Testis (tissue), 2 donors: ENCODE measurements at regions not wholly inside any gene's neighbourhood (a gene's known extent, or its start where the extent isn't known, plus 50 kb on each side); places are given as distances from the start of the nearest gene placed in this dataset.

Experiments used
- DNase-seq: peaks from one replicate; pipeline ENCODE4 v3.0.0-alpha.2; 2019
- H3K27ac ChIP-seq, 2 donors: fragments of 200-600 bp; sonication (generic); one replicate each; pipeline ENCODE4 v1.5.1; 2019
- H3K27me3 ChIP-seq: fragments of 200-600 bp; sonication (generic); one replicate; pipeline ENCODE4 v1.5.1; 2019
- H3K36me3 ChIP-seq: fragments of 200-600 bp; sonication (generic); one replicate; pipeline ENCODE4 v1.5.1; 2017; ENCODE audit warnings: low read depth; ENCODE audit errors: missing control alignments
- H3K4me1 ChIP-seq: fragments of 200-600 bp; sonication (generic); one replicate; pipeline ENCODE4 v1.5.1; 2019
- H3K4me3 ChIP-seq, 2 donors: fragments of 200-600 bp; sonication (generic); one replicate each; pipeline ENCODE4 v1.5.1; 2017 to 2019
- H3K9me3 ChIP-seq: fragments of 200-600 bp; sonication (generic); one replicate; pipeline ENCODE4 v1.5.1; 2017
- CTCF ChIP-seq, 3 experiments: fragments of 450-650 bp in 2 of 3; fragments of 200-600 bp in 1 of 3; sonication (generic) in 1 of 3; IDR thresholded peaks; one replicate each; pipeline ENCODE4 v1.5.1; 2016 to 2019; ENCODE audit warnings: antibody characterized with exemption in 3 of 3, mild to moderate bottlenecking in 2 of 3, moderate library complexity in 1 of 3
- POLR2A ChIP-seq: fragments of 450-650 bp; IDR thresholded peaks from one replicate; pipeline ENCODE4 v1.6.1; 2017; ENCODE audit warnings: antibody characterized with exemption, mild to moderate bottlenecking, moderate library complexity
- WGBS, 2 donors: methylation state at CpG; one replicate each; pipeline ENCODE4 v1.1.5; 2018; 5-methylcytosine and 5-hydroxymethylcytosine counted together
- intact Hi-C: fragments of 100-400 bp; cut with DNase I; formaldehyde crosslinking; loops from one replicate; pipeline ENCODE4 v1.15.1; 2023; ENCODE audit warnings: low total_unique reads

GRCh38 chr14:87391066-87391465, 601.9 kb downstream of the GALC start:
- 85 to 93% methylated on average over 5 of the region's 5 CpGs for WGBS, 2 donors

GRCh38 chr14:87388946-87389345, 604.0 kb downstream of the GALC start:
- no peak for DNase-seq
- no peak overlapping the region for H3K27ac ChIP-seq
- H3K27me3 ChIP-seq: no peaks in the 10 kb centered on the region
- intact Hi-C loops: no loop called here
- no peak overlapping the region for H3K4me3 ChIP-seq
- no peak for TF ChIP-seq POLR2A
- no peak for TF ChIP-seq CTCF (IDR thresholded peaks at IDR 0.05)
- no peaks in the 10 kb centered on the region for H3K9me3 ChIP-seq
- H3K4me1 ChIP-seq: no peaks in the 10 kb centered on the region
- H3K36me3 ChIP-seq: no peaks in the 10 kb centered on the region

More at GRCh38 chr14:87391066-87391465, 601.9 kb downstream of the GALC start:
- TF ChIP-seq CTCF (IDR thresholded peaks at IDR 0.05): no peak
- TF ChIP-seq POLR2A: no peak
- Histone ChIP-seq H3K9me3 (no peaks in the 10 kb centered on the region), H3K36me3 (no peaks in the 10 kb centered on the region), H3K27ac (no peak overlapping the region), H3K4me3 (no peak overlapping the region), H3K4me1 (no peaks in the 10 kb centered on the region), H3K27me3 (no peaks in the 10 kb centered on the region)
- intact Hi-C loops: no loop called here
- no peak for DNase-seq

- 80 to 92% methylated on average over 6 of the region's 6 CpGs for WGBS, 2 donors
- DNase-seq: no peak
- no peaks in the 10 kb centered on the region for H3K4me1 ChIP-seq
- no peak overlapping the region for H3K27ac ChIP-seq
- TF ChIP-seq POLR2A (no peak), CTCF (IDR thresholded peaks at IDR 0.05) (no peak)
- no peaks in the 10 kb centered on the region for H3K27me3 ChIP-seq
- intact Hi-C loops: no loop called here
- H3K4me3 ChIP-seq: no peak overlapping the region
- H3K9me3 ChIP-seq: no peaks in the 10 kb centered on the region
- no peaks in the 10 kb centered on the region for H3K36me3 ChIP-seq
Measured at GRCh38 chr14:87387806-87388205, 605.2 kb downstream of the GALC start.

- no peak for DNase-seq
- H3K4me3 ChIP-seq: no peak overlapping the region
- no peak overlapping the region for H3K27ac ChIP-seq
- H3K4me1 ChIP-seq: no peaks in the 10 kb centered on the region
- no peaks in the 10 kb centered on the region for H3K27me3 ChIP-seq
- intact Hi-C loops: no loop called here
- TF ChIP-seq POLR2A: no peak
- TF ChIP-seq CTCF (IDR thresholded peaks at IDR 0.05): no peak
- H3K9me3 ChIP-seq: no peaks in the 10 kb centered on the region
- H3K36me3 ChIP-seq: no peaks in the 10 kb centered on the region
Measured at GRCh38 chr14:87386524-87386923, 606.5 kb downstream of the GALC start.

GRCh38 chr14:87380054-87380453, 612.9 kb downstream of the GALC start:
- WGBS, 2 donors: 27 to 59% methylated on average over 2 of the region's 2 CpGs
- TF ChIP-seq CTCF (IDR thresholded peaks at IDR 0.05) (no peak), POLR2A (no peak)
- Histone ChIP-seq H3K27me3 (no peaks in the 10 kb centered on the region), H3K36me3 (no peaks in the 10 kb centered on the region), H3K4me3 (no peak overlapping the region), H3K9me3 (no peaks in the 10 kb centered on the region), H3K4me1 (no peaks in the 10 kb centered on the region), H3K27ac (no peak overlapping the region)
- DNase-seq: no peak
- intact Hi-C loops: no loop called here
